ENCODE measurements at regions not wholly inside any gene's neighbourhood (a gene's known extent, or its start where the extent isn't known, plus 50 kb on each side); places are given as distances from the start of the nearest gene placed in this dataset.

DNA sequence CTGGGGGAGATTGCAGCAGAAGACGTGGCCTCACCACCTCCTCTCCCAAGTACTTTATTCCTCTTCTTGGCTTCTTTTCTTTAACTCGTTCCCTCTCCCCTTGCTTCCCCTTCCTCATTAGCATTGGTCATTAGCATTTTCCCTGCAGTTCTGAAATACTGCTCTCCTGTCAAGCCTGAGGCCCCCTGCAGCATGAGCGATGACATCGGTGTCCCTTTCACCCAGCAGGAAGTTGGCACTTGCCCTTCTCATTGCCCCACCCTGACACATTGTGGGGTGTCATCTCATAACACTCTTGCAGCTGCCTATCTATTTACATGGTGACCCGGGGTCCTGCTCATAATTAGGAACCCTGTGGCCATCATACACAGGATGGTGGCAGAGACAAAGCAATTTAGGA, 167.1 kb downstream of the ARRDC4 start:
- no peaks in the 10 kb centered on the region; the same call in 1 of the 2 replicates for H3K27me3 Mint-ChIP-seq (ENCODE audit: low read depth)
- no peaks in the 10 kb centered on the region for H3K36me3 Mint-ChIP-seq
- POLR2A ChIA-PET, result no interaction called here
- DNase-seq (ENCODE audit: low spot score) (no peak), ATAC-seq (0 out of 2 replicates have a peak, but pooled peaks have one; percentile 18)
- peaks cover 8% of the 10 kb centered on the region for H3K9me3 Mint-ChIP-seq
- TF ChIP-seq, protein P1, sequence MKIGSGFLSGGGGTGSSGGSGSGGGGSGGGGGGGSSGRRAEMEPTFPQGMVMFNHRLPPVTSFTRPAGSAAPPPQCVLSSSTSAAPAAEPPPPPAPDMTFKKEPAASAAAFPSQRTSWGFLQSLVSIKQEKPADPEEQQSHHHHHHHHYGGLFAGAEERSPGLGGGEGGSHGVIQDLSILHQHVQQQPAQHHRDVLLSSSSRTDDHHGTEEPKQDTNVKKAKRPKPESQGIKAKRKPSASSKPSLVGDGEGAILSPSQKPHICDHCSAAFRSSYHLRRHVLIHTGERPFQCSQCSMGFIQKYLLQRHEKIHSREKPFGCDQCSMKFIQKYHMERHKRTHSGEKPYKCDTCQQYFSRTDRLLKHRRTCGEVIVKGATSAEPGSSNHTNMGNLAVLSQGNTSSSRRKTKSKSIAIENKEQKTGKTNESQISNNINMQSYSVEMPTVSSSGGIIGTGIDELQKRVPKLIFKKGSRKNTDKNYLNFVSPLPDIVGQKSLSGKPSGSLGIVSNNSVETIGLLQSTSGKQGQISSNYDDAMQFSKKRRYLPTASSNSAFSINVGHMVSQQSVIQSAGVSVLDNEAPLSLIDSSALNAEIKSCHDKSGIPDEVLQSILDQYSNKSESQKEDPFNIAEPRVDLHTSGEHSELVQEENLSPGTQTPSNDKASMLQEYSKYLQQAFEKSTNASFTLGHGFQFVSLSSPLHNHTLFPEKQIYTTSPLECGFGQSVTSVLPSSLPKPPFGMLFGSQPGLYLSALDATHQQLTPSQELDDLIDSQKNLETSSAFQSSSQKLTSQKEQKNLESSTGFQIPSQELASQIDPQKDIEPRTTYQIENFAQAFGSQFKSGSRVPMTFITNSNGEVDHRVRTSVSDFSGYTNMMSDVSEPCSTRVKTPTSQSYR (CRISPR knock-in tag; IDR thresholded peaks at IDR 0.05), result no peak
- TF ChIP-seq, protein P2, sequence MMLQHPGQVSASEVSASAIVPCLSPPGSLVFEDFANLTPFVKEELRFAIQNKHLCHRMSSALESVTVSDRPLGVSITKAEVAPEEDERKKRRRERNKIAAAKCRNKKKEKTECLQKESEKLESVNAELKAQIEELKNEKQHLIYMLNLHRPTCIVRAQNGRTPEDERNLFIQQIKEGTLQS (CRISPR knock-in tag; conservative IDR thresholded peaks at IDR 0.05), result no peak
- TF ChIP-seq EMX1 (CRISPR knock-in tag; IDR thresholded peaks at IDR 0.05) (no peak), ETV6 (CRISPR knock-in tag; IDR thresholded peaks at IDR 0.05) (no peak), JAZF1 (CRISPR knock-in tag; IDR thresholded peaks at IDR 0.05) (no peak), TCF7 (CRISPR knock-in tag; IDR thresholded peaks at IDR 0.05; ENCODE audit: low read depth) (no peak), GABPB1 (CRISPR knock-in tag; IDR thresholded peaks at IDR 0.05) (no peak), NFE2L1 (CRISPR knock-in tag; IDR thresholded peaks at IDR 0.05) (no peak), PRRX2 (CRISPR knock-in tag; IDR thresholded peaks at IDR 0.05) (no peak), TEAD1 (CRISPR knock-in tag; IDR thresholded peaks at IDR 0.05) (no peak), SP1 (CRISPR knock-in tag; conservative IDR thresholded peaks at IDR 0.05) (no peak), NFYB (CRISPR knock-in tag; conservative IDR thresholded peaks at IDR 0.05; ENCODE audit: low read depth) (no peak), ZNF317 (CRISPR knock-in tag; IDR thresholded peaks at IDR 0.05; ENCODE audit: borderline replicate concordance, low read depth) (no peak), CBFB (CRISPR knock-in tag; IDR thresholded peaks at IDR 0.05; ENCODE audit: low read depth) (no peak), ATF1 (CRISPR knock-in tag; IDR thresholded peaks at IDR 0.05) (no peak)
- TF ChIP-seq, protein P3, sequence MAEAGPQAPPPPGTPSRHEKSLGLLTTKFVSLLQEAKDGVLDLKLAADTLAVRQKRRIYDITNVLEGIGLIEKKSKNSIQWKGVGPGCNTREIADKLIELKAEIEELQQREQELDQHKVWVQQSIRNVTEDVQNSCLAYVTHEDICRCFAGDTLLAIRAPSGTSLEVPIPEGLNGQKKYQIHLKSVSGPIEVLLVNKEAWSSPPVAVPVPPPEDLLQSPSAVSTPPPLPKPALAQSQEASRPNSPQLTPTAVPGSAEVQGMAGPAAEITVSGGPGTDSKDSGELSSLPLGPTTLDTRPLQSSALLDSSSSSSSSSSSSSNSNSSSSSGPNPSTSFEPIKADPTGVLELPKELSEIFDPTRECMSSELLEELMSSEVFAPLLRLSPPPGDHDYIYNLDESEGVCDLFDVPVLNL (CRISPR knock-in tag; IDR thresholded peaks at IDR 0.05; ENCODE audit: borderline replicate concordance, low read depth), result no peak
- TF ChIP-seq, protein P4, sequence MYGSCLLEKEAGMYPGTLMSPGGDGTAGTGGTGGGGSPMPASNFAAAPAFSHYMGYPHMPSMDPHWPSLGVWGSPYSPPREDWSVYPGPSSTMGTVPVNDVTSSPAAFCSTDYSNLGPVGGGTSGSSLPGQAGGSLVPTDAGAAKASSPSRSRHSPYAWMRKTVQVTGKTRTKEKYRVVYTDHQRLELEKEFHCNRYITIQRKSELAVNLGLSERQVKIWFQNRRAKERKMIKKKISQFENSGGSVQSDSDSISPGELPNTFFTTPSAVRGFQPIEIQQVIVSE (CRISPR knock-in tag; IDR thresholded peaks at IDR 0.05; ENCODE audit: borderline replicate concordance), result no peak
- TF ChIP-seq, protein P5, sequence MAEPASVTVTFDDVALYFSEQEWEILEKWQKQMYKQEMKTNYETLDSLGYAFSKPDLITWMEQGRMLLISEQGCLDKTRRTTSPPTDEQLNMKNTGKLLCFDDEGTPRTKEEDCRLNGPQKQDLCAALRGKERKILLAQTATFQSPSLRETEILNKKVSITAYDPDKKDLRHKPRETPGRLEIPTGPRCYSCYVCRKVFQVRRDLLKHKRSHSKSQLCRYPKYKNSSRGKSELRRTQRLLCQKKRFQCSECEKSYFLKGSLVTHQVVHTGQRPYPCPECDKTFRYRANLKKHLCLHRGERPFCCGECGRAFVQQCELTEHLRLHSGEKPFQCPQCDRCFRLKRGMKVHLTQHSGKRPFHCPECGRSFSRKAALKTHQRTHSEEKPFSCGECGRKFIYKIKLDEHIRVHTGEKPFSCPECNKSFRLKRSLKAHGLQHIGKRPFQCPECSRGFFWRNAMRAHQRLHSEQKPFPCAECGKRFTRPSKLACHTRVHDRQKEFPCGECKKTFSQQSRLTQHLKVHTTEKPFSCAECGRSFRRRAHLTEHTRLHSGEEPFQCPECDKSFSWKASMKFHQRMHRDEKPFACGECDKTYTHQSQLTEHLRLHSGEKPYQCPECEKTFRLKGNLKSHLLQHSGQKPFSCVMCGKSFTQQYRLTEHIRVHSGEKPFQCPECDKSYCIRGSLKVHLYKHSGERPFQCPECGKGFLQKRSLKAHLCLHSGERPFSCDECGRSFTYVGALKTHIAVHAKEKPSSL (CRISPR knock-in tag; conservative IDR thresholded peaks at IDR 0.05), result no peak
- TF ChIP-seq, protein P6, sequence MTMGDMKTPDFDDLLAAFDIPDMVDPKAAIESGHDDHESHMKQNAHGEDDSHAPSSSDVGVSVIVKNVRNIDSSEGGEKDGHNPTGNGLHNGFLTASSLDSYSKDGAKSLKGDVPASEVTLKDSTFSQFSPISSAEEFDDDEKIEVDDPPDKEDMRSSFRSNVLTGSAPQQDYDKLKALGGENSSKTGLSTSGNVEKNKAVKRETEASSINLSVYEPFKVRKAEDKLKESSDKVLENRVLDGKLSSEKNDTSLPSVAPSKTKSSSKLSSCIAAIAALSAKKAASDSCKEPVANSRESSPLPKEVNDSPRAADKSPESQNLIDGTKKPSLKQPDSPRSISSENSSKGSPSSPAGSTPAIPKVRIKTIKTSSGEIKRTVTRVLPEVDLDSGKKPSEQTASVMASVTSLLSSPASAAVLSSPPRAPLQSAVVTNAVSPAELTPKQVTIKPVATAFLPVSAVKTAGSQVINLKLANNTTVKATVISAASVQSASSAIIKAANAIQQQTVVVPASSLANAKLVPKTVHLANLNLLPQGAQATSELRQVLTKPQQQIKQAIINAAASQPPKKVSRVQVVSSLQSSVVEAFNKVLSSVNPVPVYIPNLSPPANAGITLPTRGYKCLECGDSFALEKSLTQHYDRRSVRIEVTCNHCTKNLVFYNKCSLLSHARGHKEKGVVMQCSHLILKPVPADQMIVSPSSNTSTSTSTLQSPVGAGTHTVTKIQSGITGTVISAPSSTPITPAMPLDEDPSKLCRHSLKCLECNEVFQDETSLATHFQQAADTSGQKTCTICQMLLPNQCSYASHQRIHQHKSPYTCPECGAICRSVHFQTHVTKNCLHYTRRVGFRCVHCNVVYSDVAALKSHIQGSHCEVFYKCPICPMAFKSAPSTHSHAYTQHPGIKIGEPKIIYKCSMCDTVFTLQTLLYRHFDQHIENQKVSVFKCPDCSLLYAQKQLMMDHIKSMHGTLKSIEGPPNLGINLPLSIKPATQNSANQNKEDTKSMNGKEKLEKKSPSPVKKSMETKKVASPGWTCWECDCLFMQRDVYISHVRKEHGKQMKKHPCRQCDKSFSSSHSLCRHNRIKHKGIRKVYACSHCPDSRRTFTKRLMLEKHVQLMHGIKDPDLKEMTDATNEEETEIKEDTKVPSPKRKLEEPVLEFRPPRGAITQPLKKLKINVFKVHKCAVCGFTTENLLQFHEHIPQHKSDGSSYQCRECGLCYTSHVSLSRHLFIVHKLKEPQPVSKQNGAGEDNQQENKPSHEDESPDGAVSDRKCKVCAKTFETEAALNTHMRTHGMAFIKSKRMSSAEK (CRISPR knock-in tag; IDR thresholded peaks at IDR 0.05; ENCODE audit: borderline replicate concordance), result no peak
- no peak overlapping the region for H3K4me3 Mint-ChIP-seq
- no peak overlapping the region for H3K27ac Mint-ChIP-seq
- CTCF ChIA-PET, result interaction anchor here (1.3 to 2.3 kb wide), 2 partner anchors 16 to 50 kb away, joined by 3 to 6 read pairs; no protein-coding TSS in a partner anchor
- H3K4me1 Mint-ChIP-seq, result peaks cover 10% of the 10 kb centered on the region

Measured in WTC11 (cell line).